DND-41 (cell line): ENCODE measurements at regions not wholly inside any gene's neighbourhood (a gene's known extent, or its start where the extent isn't known, plus 50 kb on each side); places are given as distances from the start of the nearest gene placed in this dataset.

ENCODE experiments used
- ATAC-seq: fragments of 200-7000 bp; cut with Tn5 transposase; 3 replicates; pipeline ENCODE4 v1.9.1; 2021; ENCODE audit warnings: low read depth; ENCODE audit not compliant: insufficient read depth
- DNase-seq: peaks from one replicate; pipeline ENCODE4 v3.0.0-alpha.2; 2020
- H2AFZ ChIP-seq: 2 replicates; pipeline ENCODE4 v1.6.0; 2012; ENCODE audit warnings: low read depth, low read length
- H3K27ac ChIP-seq: 2 replicates; pipeline ENCODE4 v1.5.1; 2012; ENCODE audit warnings: low read length, inconsistent platforms
- H3K27me3 ChIP-seq: fragments of 200-600 bp; sonication (generic); 2 replicates; pipeline ENCODE4 v1.6.0; 2012; ENCODE audit warnings: low read length, mild to moderate bottlenecking, inconsistent platforms; ENCODE audit not compliant: insufficient read depth, poor library complexity
- H3K36me3 ChIP-seq: 2 replicates; pipeline ENCODE4 v1.5.1; 2012; ENCODE audit warnings: low read length, inconsistent platforms; ENCODE audit not compliant: insufficient read depth
- H3K4me1 ChIP-seq: 2 replicates; pipeline ENCODE4 v1.5.1; 2012; ENCODE audit warnings: mild to moderate bottlenecking, low read length; ENCODE audit not compliant: insufficient read depth
- H3K4me2 ChIP-seq: 2 replicates; pipeline ENCODE4 v1.6.0; 2012; ENCODE audit warnings: mild to moderate bottlenecking, moderate library complexity, low read length, inconsistent platforms; ENCODE audit not compliant: insufficient read depth
- H3K4me3 ChIP-seq, 2 experiments: fragments of 200-600 bp in 1 of 2; shearing (Covaris generic) in 1 of 2; 2 replicates each; pipeline ENCODE4 v1.5.1; 2012 to 2016; ENCODE audit warnings: inconsistent platforms in 2 of 2, low read length in 2 of 2, mild to moderate bottlenecking in 2 of 2, low read depth in 1 of 2, moderate library complexity in 1 of 2
- H3K79me2 ChIP-seq: 2 replicates; pipeline ENCODE4 v1.6.0; 2012; ENCODE audit warnings: low read length, inconsistent platforms; ENCODE audit not compliant: insufficient read depth
- H3K9ac ChIP-seq: 2 replicates; pipeline ENCODE4 v1.6.0; 2012; ENCODE audit warnings: low read depth, mild to moderate bottlenecking, inconsistent platforms, low read length, moderate library complexity
- H3K9me3 ChIP-seq: 2 replicates; pipeline ENCODE4 v1.5.1; 2012; ENCODE audit warnings: low read length, moderate library complexity, mild to moderate bottlenecking, inconsistent platforms; ENCODE audit not compliant: insufficient read depth, severe bottlenecking
- H4K20me1 ChIP-seq: 2 replicates; pipeline ENCODE4 v1.6.0; 2012; ENCODE audit warnings: low read length; ENCODE audit not compliant: insufficient read depth
- EZH2 ChIP-seq: IDR thresholded peaks from 3 replicates; pipeline ENCODE4 v1.6.1; 2012; ENCODE audit warnings: borderline replicate concordance, low read depth, mild to moderate bottlenecking, moderate library complexity, low read length, inconsistent platforms; ENCODE audit not compliant: severe bottlenecking
- TF ChIP-seq, protein P1 (sequence below): IDR thresholded peaks from 2 replicates; pipeline ENCODE4 v1.5.1; 2012; ENCODE audit warnings: borderline replicate concordance, low read length, moderate library complexity, mild to moderate bottlenecking; ENCODE audit not compliant: poor library complexity, severe bottlenecking; ENCODE audit errors: extremely low read depth

DNA sequence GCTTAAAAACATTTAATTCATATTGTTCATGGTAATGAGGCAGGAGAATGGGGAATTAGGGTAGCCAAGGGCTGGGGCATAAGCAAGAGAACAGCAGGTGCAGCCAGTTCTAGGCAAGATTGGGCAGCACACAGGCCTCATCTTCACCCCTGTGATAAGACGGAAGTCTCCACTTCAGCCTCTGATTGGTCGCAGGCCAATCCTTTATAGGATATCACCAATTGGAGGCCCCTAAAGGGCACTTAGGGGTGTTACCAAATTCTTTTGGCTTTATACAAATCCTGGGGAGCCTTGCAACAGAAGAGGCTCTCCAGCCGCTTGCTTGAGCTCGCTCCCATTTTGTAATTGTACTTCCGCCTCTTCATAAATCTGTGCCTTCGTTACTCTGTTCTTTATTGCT, 231.1 kb downstream of the REEP3 start:
- no peak overlapping the region for H3K4me3 ChIP-seq
- no peak overlapping the region for H3K4me2 ChIP-seq
- no peak overlapping the region for H3K9ac ChIP-seq
- no peaks in the 10 kb centered on the region for H3K4me1 ChIP-seq
- no peak overlapping the region for H2AFZ ChIP-seq
- H3K36me3 ChIP-seq = no peaks in the 10 kb centered on the region
- no peak for TF ChIP-seq EZH2
- TF ChIP-seq, protein P1, sequence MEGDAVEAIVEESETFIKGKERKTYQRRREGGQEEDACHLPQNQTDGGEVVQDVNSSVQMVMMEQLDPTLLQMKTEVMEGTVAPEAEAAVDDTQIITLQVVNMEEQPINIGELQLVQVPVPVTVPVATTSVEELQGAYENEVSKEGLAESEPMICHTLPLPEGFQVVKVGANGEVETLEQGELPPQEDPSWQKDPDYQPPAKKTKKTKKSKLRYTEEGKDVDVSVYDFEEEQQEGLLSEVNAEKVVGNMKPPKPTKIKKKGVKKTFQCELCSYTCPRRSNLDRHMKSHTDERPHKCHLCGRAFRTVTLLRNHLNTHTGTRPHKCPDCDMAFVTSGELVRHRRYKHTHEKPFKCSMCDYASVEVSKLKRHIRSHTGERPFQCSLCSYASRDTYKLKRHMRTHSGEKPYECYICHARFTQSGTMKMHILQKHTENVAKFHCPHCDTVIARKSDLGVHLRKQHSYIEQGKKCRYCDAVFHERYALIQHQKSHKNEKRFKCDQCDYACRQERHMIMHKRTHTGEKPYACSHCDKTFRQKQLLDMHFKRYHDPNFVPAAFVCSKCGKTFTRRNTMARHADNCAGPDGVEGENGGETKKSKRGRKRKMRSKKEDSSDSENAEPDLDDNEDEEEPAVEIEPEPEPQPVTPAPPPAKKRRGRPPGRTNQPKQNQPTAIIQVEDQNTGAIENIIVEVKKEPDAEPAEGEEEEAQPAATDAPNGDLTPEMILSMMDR = no peak
- H4K20me1 ChIP-seq = no peaks in the 10 kb centered on the region
- DNase-seq = no peak
- no peaks in the 10 kb centered on the region for H3K27me3 ChIP-seq
- H3K27ac ChIP-seq = no peak overlapping the region
- no peaks in the 10 kb centered on the region for H3K9me3 ChIP-seq
- ATAC-seq = no peak
- no peaks in the 10 kb centered on the region for H3K79me2 ChIP-seq

DNA sequence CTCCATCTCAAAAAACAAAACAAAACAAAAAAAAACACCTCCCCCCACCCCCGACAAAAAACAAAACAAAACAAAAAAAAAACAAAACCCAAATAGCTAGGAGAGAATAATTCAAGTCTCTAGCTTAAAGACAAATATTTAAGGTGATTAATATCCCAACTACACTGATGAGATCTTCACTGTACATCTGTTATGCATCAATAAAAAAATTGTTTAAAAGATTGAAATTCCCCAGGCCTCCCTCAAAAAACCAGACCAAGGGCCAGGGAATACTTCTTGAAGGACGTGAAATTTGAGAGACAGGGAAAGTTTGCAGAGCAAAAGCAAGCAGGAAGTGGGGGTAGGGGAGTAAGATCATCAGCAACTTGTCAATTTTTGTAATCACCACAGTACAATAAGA, 232.6 kb downstream of the REEP3 start:
- no peak for ATAC-seq
- H2AFZ ChIP-seq = no peak overlapping the region
- H3K36me3 ChIP-seq = no peaks in the 10 kb centered on the region
- no peak overlapping the region for H3K4me3 ChIP-seq
- H4K20me1 ChIP-seq = no peaks in the 10 kb centered on the region
- no peak overlapping the region for H3K27ac ChIP-seq
- no peak overlapping the region for H3K9ac ChIP-seq
- no peaks in the 10 kb centered on the region for H3K4me1 ChIP-seq
- H3K79me2 ChIP-seq = no peaks in the 10 kb centered on the region
- DNase-seq = no peak
- H3K4me2 ChIP-seq = no peak overlapping the region
- H3K9me3 ChIP-seq = no peaks in the 10 kb centered on the region
- H3K27me3 ChIP-seq = no peaks in the 10 kb centered on the region
- TF ChIP-seq, protein P1 = no peak

DNA sequence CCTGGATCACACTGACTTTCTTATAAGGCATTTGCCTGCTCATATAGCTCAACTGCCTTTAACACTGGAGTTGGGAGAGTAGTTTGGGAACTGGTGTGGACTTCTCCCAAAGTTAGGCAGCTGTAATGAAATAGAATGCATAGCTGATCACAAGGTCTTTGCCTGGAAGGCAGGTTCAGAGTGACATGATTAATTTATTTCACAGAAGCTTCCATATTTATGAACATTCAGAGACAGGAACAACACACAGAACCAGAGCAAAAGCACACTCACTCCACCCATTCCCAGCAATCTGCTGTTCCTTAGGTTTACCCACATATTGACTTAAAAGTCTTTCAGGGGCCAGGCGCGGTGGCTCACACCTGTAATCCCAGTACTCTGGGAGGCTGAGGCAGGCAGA, 234.2 kb downstream of the REEP3 start:
- DNase-seq (no peak), ATAC-seq (no peak)
- no peak overlapping the region for H3K4me2 ChIP-seq
- H3K27me3 ChIP-seq = no peaks in the 10 kb centered on the region
- no peak overlapping the region for H3K4me3 ChIP-seq
- no peaks in the 10 kb centered on the region for H3K4me1 ChIP-seq
- no peak overlapping the region for H3K9ac ChIP-seq
- H3K9me3 ChIP-seq = no peaks in the 10 kb centered on the region
- H2AFZ ChIP-seq = no peak overlapping the region
- no peaks in the 10 kb centered on the region for H3K79me2 ChIP-seq
- H4K20me1 ChIP-seq = no peaks in the 10 kb centered on the region
- no peak overlapping the region for H3K27ac ChIP-seq
- no peaks in the 10 kb centered on the region for H3K36me3 ChIP-seq
- no peak for TF ChIP-seq EZH2
- TF ChIP-seq, protein P1 = no peak

DNA sequence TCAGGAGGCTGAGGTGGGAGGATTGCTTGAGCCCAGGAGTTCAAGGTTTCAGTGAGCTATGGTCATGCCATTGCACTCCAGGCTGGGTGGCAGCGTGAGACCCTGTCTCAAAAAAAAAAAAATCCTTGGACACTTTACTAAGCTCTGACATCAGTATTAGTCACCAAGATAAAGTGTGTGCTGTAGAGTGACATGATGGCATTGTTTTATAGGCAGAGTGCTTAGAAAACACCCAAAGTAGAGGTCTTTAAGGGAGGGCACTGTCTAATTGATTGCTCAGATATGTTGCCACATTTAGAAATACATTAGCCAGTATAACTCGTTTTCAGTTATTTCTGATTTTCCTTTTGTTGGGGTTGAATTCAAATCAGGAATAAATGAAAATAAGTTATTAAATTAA, 235.9 kb downstream of the REEP3 start:
- Histone ChIP-seq H3K9ac (no peak overlapping the region), H4K20me1 (no peaks in the 10 kb centered on the region), H3K79me2 (no peaks in the 10 kb centered on the region), H3K4me3 (no peak overlapping the region), H2AFZ (no peak overlapping the region), H3K27ac (no peak overlapping the region), H3K4me2 (no peak overlapping the region), H3K36me3 (no peaks in the 10 kb centered on the region), H3K9me3 (no peaks in the 10 kb centered on the region), H3K4me1 (no peaks in the 10 kb centered on the region), H3K27me3 (no peaks in the 10 kb centered on the region)
- no peak for TF ChIP-seq EZH2
- TF ChIP-seq, protein P1 = no peak
- DNase-seq = no peak
- ATAC-seq = no peak
